Thoracic aorta (tissue), 2 donors: ENCODE measurements at regions not wholly inside any gene's neighbourhood (a gene's known extent, or its start where the extent isn't known, plus 50 kb on each side); places are given as distances from the start of the nearest gene placed in this dataset.

Experiments
- ATAC-seq: fragments of 150-250 bp; one replicate; pipeline ENCODE4 v1.8.0; 2017; ENCODE audit warnings: low read depth; ENCODE audit not compliant: insufficient number of reproducible peaks, low FRiP score
- DNase-seq: peaks from one replicate; pipeline ENCODE4 v3.0.0-alpha.2; 2020; ENCODE audit warnings: low spot score
- H3K27ac ChIP-seq, 2 donors: fragments of 200-600 bp; sonication (generic); 1 replicate in 1 of 2; 2 replicates in 1 of 2; pipeline ENCODE4 v1.5.1; 2016; ENCODE audit warnings: mild to moderate bottlenecking in 2 of 2, moderate library complexity in 2 of 2
- H3K27me3 ChIP-seq: fragments of 200-600 bp; sonication (generic); replicated peaks from 2 replicates; pipeline ENCODE4 v1.6.0; 2016; ENCODE audit warnings: mild to moderate bottlenecking; ENCODE audit not compliant: insufficient read depth
- H3K36me3 ChIP-seq: fragments of 200-600 bp; sonication (generic); one replicate; pipeline ENCODE4 v1.5.1; 2016
- H3K4me1 ChIP-seq, 2 donors: fragments of 200-600 bp; sonication (generic); 1 replicate in 1 of 2; 2 replicates in 1 of 2; pipeline versions ENCODE4 v1.5.1 to v1.6.0; 2016; ENCODE audit warnings: low read depth in 2 of 2, mild to moderate bottlenecking in 1 of 2; ENCODE audit not compliant: control insufficient read depth in 1 of 2
- H3K4me3 ChIP-seq: fragments of 200-600 bp; sonication (generic); 2 replicates; pipeline ENCODE4 v1.5.1; 2016; ENCODE audit warnings: mild to moderate bottlenecking
- H3K9me3 ChIP-seq: fragments of 200-600 bp; sonication (generic); 2 replicates; pipeline ENCODE4 v1.5.1; 2016
- TF ChIP-seq, protein P1 (sequence below): fragments of 200-600 bp; sonication (generic); IDR thresholded peaks from one replicate; pipeline ENCODE4 v1.5.1; 2019; ENCODE audit warnings: antibody characterized with exemption

DNA sequence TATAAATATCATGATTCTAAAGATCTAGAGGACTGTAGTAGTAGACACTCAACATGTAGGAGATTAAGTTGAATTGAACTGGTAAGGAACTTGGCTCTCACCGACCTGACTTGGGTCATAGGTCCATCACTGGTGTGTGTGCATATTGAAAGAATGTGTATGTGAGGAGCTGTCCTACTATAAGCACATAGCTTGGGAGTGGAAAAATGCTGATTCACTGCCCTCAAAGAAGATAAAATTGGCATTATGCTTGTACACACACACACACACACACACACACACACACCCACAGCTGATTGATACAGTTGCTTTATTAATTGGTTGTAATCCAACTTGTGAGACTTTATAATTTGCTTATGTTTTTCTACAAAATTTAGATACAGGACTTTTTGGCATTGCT, 411.0 kb upstream of the NR2F2 start:
- Histone ChIP-seq H3K4me1 (no peaks in the 10 kb centered on the region), H3K4me3 (no peak overlapping the region), H3K27me3 (no peaks in the 10 kb centered on the region), H3K9me3 (no peaks in the 10 kb centered on the region), H3K27ac (no peak overlapping the region), H3K36me3 (no peaks in the 10 kb centered on the region)
- no peak for DNase-seq
- ATAC-seq: no peak
- TF ChIP-seq, protein P1, sequence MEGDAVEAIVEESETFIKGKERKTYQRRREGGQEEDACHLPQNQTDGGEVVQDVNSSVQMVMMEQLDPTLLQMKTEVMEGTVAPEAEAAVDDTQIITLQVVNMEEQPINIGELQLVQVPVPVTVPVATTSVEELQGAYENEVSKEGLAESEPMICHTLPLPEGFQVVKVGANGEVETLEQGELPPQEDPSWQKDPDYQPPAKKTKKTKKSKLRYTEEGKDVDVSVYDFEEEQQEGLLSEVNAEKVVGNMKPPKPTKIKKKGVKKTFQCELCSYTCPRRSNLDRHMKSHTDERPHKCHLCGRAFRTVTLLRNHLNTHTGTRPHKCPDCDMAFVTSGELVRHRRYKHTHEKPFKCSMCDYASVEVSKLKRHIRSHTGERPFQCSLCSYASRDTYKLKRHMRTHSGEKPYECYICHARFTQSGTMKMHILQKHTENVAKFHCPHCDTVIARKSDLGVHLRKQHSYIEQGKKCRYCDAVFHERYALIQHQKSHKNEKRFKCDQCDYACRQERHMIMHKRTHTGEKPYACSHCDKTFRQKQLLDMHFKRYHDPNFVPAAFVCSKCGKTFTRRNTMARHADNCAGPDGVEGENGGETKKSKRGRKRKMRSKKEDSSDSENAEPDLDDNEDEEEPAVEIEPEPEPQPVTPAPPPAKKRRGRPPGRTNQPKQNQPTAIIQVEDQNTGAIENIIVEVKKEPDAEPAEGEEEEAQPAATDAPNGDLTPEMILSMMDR: no peak

GRCh38 chr15:95921404-95921803, 409.1 kb upstream of the NR2F2 start:
- TF ChIP-seq, protein P1: no peak
- ATAC-seq: no peak
- H3K4me3 ChIP-seq: no peak overlapping the region

DNA sequence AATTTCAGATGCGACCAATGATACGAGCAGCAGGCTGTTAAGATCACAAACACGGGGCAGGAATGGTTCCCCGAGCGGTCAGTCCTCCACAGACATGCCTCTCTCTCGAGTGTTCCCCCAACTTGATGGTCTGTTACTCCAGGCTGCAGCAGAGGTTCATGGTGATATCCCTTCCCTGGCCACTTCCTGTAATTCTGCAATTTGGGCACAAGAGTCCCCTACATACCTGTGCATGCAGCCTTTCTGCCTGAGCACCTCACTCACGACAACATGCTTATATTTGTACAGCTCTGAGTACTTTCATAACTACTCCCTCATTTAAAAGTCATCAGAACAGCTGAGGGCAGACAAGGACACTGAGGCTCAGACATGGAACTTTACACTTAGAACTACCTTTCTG, 408.1 kb upstream of the NR2F2 start:
- no peak overlapping the region for H3K4me3 ChIP-seq
- no peak overlapping the region for H3K27ac ChIP-seq
- no peaks in the 10 kb centered on the region for H3K9me3 ChIP-seq
- DNase-seq: no peak
- no peaks in the 10 kb centered on the region for H3K36me3 ChIP-seq
- H3K27me3 ChIP-seq: no peaks in the 10 kb centered on the region
- H3K4me1 ChIP-seq: no peaks in the 10 kb centered on the region
- no peak for ATAC-seq
- TF ChIP-seq, protein P1: no peak

More at GRCh38 chr15:95921404-95921803, 409.1 kb upstream of the NR2F2 start:
- Histone ChIP-seq H3K9me3 (no peaks in the 10 kb centered on the region), H3K36me3 (no peaks in the 10 kb centered on the region), H3K27ac (no peak overlapping the region), H3K27me3 (no peaks in the 10 kb centered on the region), H3K4me1 (no peaks in the 10 kb centered on the region)
- DNase-seq: no peak

DNA sequence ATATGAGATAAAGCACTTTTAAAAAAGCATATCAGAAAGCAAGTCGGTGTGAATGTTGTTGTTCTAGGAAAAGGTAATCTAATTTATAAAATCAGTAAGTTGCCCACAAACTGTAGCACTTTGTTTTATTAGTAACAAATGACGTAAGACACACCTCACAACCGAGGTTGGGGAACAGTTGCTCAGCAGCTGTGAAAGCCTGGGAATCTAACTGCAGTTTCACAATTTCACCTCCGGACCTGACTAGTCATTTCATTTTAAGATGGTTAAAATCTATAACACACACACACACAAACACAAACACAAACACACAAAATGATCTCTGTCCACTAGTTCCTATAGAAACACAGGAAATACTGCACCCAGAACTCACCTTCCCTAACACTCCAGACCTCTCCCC, 406.7 kb upstream of the NR2F2 start:
- DNase-seq: no peak
- Histone ChIP-seq H3K4me3 (no peak overlapping the region), H3K4me1 (no peaks in the 10 kb centered on the region), H3K27ac (no peak overlapping the region), H3K27me3 (no peaks in the 10 kb centered on the region), H3K36me3 (no peaks in the 10 kb centered on the region), H3K9me3 (no peaks in the 10 kb centered on the region)
- TF ChIP-seq, protein P1: no peak
- ATAC-seq: no peak

- TF ChIP-seq, protein P1: no peak
Measured at GRCh38 chr15:95928822-95929221, 401.7 kb upstream of the NR2F2 start.

More at GRCh38 chr15:95928822-95929221, 401.7 kb upstream of the NR2F2 start:
- no peak for DNase-seq
- H3K4me3 ChIP-seq: no peak overlapping the region
- no peak for ATAC-seq
- H3K36me3 ChIP-seq: no peaks in the 10 kb centered on the region
- H3K9me3 ChIP-seq: no peaks in the 10 kb centered on the region
- H3K27me3 ChIP-seq: no peaks in the 10 kb centered on the region
- no peak overlapping the region for H3K27ac ChIP-seq
- no peaks in the 10 kb centered on the region for H3K4me1 ChIP-seq
